ENCODE measurements at regions not wholly inside any gene's neighbourhood (a gene's known extent, or its start where the extent isn't known, plus 50 kb on each side); places are given as distances from the start of the nearest gene placed in this dataset.

DNA sequence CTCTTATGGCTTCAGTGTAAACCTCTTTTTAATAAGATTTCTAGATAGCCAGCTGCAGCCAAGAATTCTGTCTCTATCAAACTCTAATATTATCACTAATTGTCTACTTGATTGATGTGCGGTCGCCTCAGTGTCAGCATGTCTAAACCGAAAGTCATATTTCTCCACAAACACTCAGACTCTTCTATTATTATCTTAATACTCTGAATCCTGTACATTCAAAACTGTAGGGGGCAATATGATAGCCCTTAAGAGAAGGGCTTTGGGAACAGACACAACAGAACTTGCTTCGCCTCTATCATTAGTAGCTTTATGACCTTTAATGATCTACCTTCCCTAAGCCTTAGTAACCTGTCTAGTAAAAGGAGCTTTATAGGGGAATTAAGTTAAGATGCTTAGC, 379.7 kb upstream of the PTCHD4 start:
- TF ChIP-seq, protein P1, sequence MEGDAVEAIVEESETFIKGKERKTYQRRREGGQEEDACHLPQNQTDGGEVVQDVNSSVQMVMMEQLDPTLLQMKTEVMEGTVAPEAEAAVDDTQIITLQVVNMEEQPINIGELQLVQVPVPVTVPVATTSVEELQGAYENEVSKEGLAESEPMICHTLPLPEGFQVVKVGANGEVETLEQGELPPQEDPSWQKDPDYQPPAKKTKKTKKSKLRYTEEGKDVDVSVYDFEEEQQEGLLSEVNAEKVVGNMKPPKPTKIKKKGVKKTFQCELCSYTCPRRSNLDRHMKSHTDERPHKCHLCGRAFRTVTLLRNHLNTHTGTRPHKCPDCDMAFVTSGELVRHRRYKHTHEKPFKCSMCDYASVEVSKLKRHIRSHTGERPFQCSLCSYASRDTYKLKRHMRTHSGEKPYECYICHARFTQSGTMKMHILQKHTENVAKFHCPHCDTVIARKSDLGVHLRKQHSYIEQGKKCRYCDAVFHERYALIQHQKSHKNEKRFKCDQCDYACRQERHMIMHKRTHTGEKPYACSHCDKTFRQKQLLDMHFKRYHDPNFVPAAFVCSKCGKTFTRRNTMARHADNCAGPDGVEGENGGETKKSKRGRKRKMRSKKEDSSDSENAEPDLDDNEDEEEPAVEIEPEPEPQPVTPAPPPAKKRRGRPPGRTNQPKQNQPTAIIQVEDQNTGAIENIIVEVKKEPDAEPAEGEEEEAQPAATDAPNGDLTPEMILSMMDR (IDR thresholded peaks at IDR 0.05), result no peak
- no peak for TF ChIP-seq POLR2A (IDR thresholded peaks at IDR 0.05)
